Activated CD8-positive, alpha-beta memory T cell treated with anti-CD3 and anti-CD28 coated beads, Interleukin-2, amount 10 ng/mL, durations not matched to agents 7 days and 5 days (primary cell): ENCODE measurements at regions not wholly inside any gene's neighbourhood (a gene's known extent, or its start where the extent isn't known, plus 50 kb on each side); places are given as distances from the start of the nearest gene placed in this dataset.

Source experiments
- ATAC-seq: fragments of 150-1000 bp; cut with Tn5 transposase; one replicate; pipeline ENCODE4 v1.10.0; 2021; ENCODE audit warnings: moderate library complexity
- CTCF ChIA-PET: fragments of 350-600 bp; sonication (Branson Sonifier 250); formaldehyde crosslinking; loops from one replicate; lab custom pipeline; 2021; ENCODE audit warnings: antibody characterized with exemption; lab: Charles Lee
- DNase-seq: peaks from one replicate; pipeline ENCODE4 v3.0.0-alpha.2; 2020
- H3K27ac Mint-ChIP-seq: one replicate; pipeline ENCODE4 v1.8.0; 2021; ENCODE audit warnings: mild to moderate bottlenecking, mixed read lengths
- H3K27me3 Mint-ChIP-seq: one replicate; pipeline ENCODE4 v1.8.0; 2021; ENCODE audit warnings: mixed read lengths
- H3K36me3 Mint-ChIP-seq: one replicate; pipeline ENCODE4 v1.8.0; 2021; ENCODE audit warnings: mild to moderate bottlenecking, mixed read lengths
- H3K4me1 Mint-ChIP-seq: one replicate; pipeline ENCODE4 v1.8.0; 2021; ENCODE audit warnings: mixed read lengths
- H3K4me3 Mint-ChIP-seq: one replicate; pipeline ENCODE4 v1.8.0; 2021; ENCODE audit warnings: mild to moderate bottlenecking, moderate library complexity, mixed read lengths
- H3K9me3 Mint-ChIP-seq: one replicate; pipeline ENCODE4 v1.8.0; 2022; ENCODE audit warnings: low read depth, mixed read lengths

- Mint-ChIP-seq H3K27me3 (no peaks in the 10 kb centered on the region), H3K9me3 (no peaks in the 10 kb centered on the region), H3K4me1 (peaks cover 2% of the 10 kb centered on the region), H3K36me3 (no peaks in the 10 kb centered on the region), H3K27ac (no peak overlapping the region), H3K4me3 (no peak overlapping the region)
- ATAC-seq (no peak), DNase-seq (no peak)
- CTCF ChIA-PET: no interaction called here
Observed at GRCh38 chr2:18651842-18652774, 62.7 kb upstream of the NT5C1B start.

DNA sequence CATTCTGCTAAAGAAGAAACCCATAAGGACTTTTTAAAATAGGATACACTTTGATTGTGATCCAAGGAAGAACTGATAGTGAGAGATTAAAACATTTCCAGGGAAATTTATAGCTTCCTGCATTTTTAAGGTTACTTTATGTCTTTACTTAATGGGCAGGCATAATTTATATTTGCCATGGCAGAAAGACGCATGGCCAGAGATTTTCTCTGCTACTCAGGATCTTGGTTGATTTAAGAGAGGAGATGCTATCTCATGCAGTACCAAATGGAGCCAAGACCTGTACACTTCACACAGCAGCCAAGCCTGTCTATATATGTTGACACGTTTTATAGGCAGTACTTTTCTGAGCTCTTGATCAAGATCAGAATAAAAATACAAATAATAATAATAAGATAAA is 60.9 kb upstream of the NT5C1B start:
- H3K27me3 Mint-ChIP-seq: no peaks in the 10 kb centered on the region
- no peaks in the 10 kb centered on the region for H3K9me3 Mint-ChIP-seq
- ATAC-seq (no peak), DNase-seq (no peak)
- CTCF ChIA-PET: no interaction called here
- no peak overlapping the region for H3K27ac Mint-ChIP-seq
- no peaks in the 10 kb centered on the region for H3K36me3 Mint-ChIP-seq
- H3K4me1 Mint-ChIP-seq: peaks cover 2% of the 10 kb centered on the region
- no peak overlapping the region for H3K4me3 Mint-ChIP-seq

- CTCF ChIA-PET: no interaction called here
- H3K27ac Mint-ChIP-seq: no peak overlapping the region
- no peak overlapping the region for H3K4me3 Mint-ChIP-seq
- no peaks in the 10 kb centered on the region for H3K36me3 Mint-ChIP-seq
- H3K4me1 Mint-ChIP-seq: peaks cover 2% of the 10 kb centered on the region
- no peak for ATAC-seq
- no peaks in the 10 kb centered on the region for H3K9me3 Mint-ChIP-seq
- no peak for DNase-seq
- no peaks in the 10 kb centered on the region for H3K27me3 Mint-ChIP-seq
Observed at GRCh38 chr2:18649502-18650135, 60.2 kb upstream of the NT5C1B start.

GRCh38 chr2:18648161-18648560 is 58.8 kb upstream of the NT5C1B start:
- Mint-ChIP-seq H3K4me3 (no peak overlapping the region), H3K9me3 (no peaks in the 10 kb centered on the region), H3K27me3 (no peaks in the 10 kb centered on the region), H3K27ac (no peak overlapping the region), H3K36me3 (no peaks in the 10 kb centered on the region), H3K4me1 (peaks cover 2% of the 10 kb centered on the region)
- no peak for ATAC-seq
- CTCF ChIA-PET: no interaction called here
- DNase-seq: no peak

- Mint-ChIP-seq H3K4me3 (no peak overlapping the region), H3K27ac (no peak overlapping the region), H3K4me1 (peaks cover 2% of the 10 kb centered on the region), H3K36me3 (no peaks in the 10 kb centered on the region), H3K9me3 (no peaks in the 10 kb centered on the region), H3K27me3 (no peaks in the 10 kb centered on the region)
- CTCF ChIA-PET: no interaction called here
- DNase-seq: no peak
- ATAC-seq: no peak
Observed at GRCh38 chr2:18647731-18648130, 58.4 kb upstream of the NT5C1B start.

GRCh38 chr2:18645315-18645714 is 55.9 kb upstream of the NT5C1B start:
- Mint-ChIP-seq H3K9me3 (no peaks in the 10 kb centered on the region), H3K36me3 (no peaks in the 10 kb centered on the region), H3K27ac (no peak overlapping the region), H3K4me3 (no peak overlapping the region), H3K27me3 (no peaks in the 10 kb centered on the region), H3K4me1 (peaks cover 2% of the 10 kb centered on the region)
- no peak for DNase-seq
- ATAC-seq: no peak
- CTCF ChIA-PET: no interaction called here

GRCh38 chr2:18644115-18644462 is 54.7 kb upstream of the NT5C1B start:
- Mint-ChIP-seq H3K4me3 (no peak overlapping the region), H3K27ac (no peak overlapping the region)

GRCh38 chr2:18643326-18644114 is 54.2 kb upstream of the NT5C1B start:
- DNase-seq: no peak
- no peaks in the 10 kb centered on the region for H3K27me3 Mint-ChIP-seq

More at GRCh38 chr2:18644115-18644462, 54.7 kb upstream of the NT5C1B start:
- no peaks in the 10 kb centered on the region for H3K9me3 Mint-ChIP-seq
- H3K4me1 Mint-ChIP-seq: peaks cover 2% of the 10 kb centered on the region
- no peaks in the 10 kb centered on the region for H3K27me3 Mint-ChIP-seq
- ATAC-seq (no peak), DNase-seq (no peak)
- peaks cover under 1% of the 10 kb centered on the region for H3K36me3 Mint-ChIP-seq
- CTCF ChIA-PET: no interaction called here

GRCh38 chr2:18641823-18642222 is 52.5 kb upstream of the NT5C1B start:
- Mint-ChIP-seq H3K4me1 (no peaks in the 10 kb centered on the region), H3K36me3 (peaks cover 2% of the 10 kb centered on the region), H3K27ac (no peak overlapping the region), H3K9me3 (peaks cover 9% of the 10 kb centered on the region), H3K27me3 (no peaks in the 10 kb centered on the region), H3K4me3 (no peak overlapping the region)
- DNase-seq: no peak
- CTCF ChIA-PET: no interaction called here
- ATAC-seq: no peak

More at GRCh38 chr2:18643326-18644114, 54.2 kb upstream of the NT5C1B start:
- no peaks in the 10 kb centered on the region for H3K9me3 Mint-ChIP-seq
- no peak overlapping the region for H3K4me3 Mint-ChIP-seq
- CTCF ChIA-PET: no interaction called here
- no peak overlapping the region for H3K27ac Mint-ChIP-seq
- H3K36me3 Mint-ChIP-seq: peaks cover 2% of the 10 kb centered on the region
- ATAC-seq: no peak
- H3K4me1 Mint-ChIP-seq: no peaks in the 10 kb centered on the region

GRCh38 chr2:18639756-18640453 is 50.5 kb upstream of the NT5C1B start:
- no peak overlapping the region for H3K27ac Mint-ChIP-seq
- CTCF ChIA-PET: interaction anchor here (1.0 kb wide), 1 partner anchor 25 kb away, joined by 3 read pairs; no protein-coding TSS in a partner anchor
- H3K4me1 Mint-ChIP-seq: no peaks in the 10 kb centered on the region
- peaks cover 6% of the 10 kb centered on the region for H3K36me3 Mint-ChIP-seq
- ATAC-seq (no peak), DNase-seq (no peak)
- H3K9me3 Mint-ChIP-seq: peaks cover 18% of the 10 kb centered on the region
- no peaks in the 10 kb centered on the region for H3K27me3 Mint-ChIP-seq
- H3K4me3 Mint-ChIP-seq: no peak overlapping the region
